Astrocyte (in vitro differentiated cells and primary cell): ENCODE measurements at regions not wholly inside any gene's neighbourhood (a gene's known extent, or its start where the extent isn't known, plus 50 kb on each side); places are given as distances from the start of the nearest gene placed in this dataset.

ENCODE experiments used
- DNase-seq: peaks from one replicate; pipeline ENCODE4 v3.0.0-alpha.2; 2010; ENCODE audit warnings: low read depth
- FAIRE-seq: peaks from 2 replicates; lab custom pipeline; 2011; peaks lifted over from hg19 to GRCh38; lab: Jason Lieb, UNC
- H2AFZ ChIP-seq: 2 replicates; pipeline ENCODE4 v1.6.0; 2012; ENCODE audit warnings: low read depth, low read length, inconsistent platforms
- H3K27ac ChIP-seq: 2 replicates; pipeline ENCODE4 v1.5.1; 2011; ENCODE audit warnings: low read depth, low read length, inconsistent platforms
- H3K27me3 ChIP-seq: 2 replicates; pipeline ENCODE4 v1.6.0; 2011; ENCODE audit warnings: low read length, inconsistent platforms; ENCODE audit not compliant: insufficient read depth
- H3K36me3 ChIP-seq: 2 replicates; pipeline ENCODE4 v1.5.1; 2011; ENCODE audit warnings: low read length, inconsistent platforms; ENCODE audit not compliant: insufficient read depth
- H3K4me1 ChIP-seq: 2 replicates; pipeline ENCODE4 v1.5.1; 2011; ENCODE audit warnings: low read length, inconsistent platforms; ENCODE audit not compliant: insufficient read depth
- H3K4me2 ChIP-seq: 2 replicates; pipeline ENCODE4 v1.6.0; 2012; ENCODE audit warnings: low read length, inconsistent platforms
- H3K4me3 ChIP-seq: 2 replicates; pipeline ENCODE4 v1.5.1; 2011; ENCODE audit warnings: low read depth, mild to moderate bottlenecking, low read length, inconsistent platforms; ENCODE audit not compliant: insufficient read depth
- H3K79me2 ChIP-seq: 2 replicates; pipeline ENCODE4 v1.6.0; 2012; ENCODE audit warnings: mild to moderate bottlenecking, low read length, inconsistent platforms; ENCODE audit not compliant: insufficient read depth
- H3K9ac ChIP-seq: 2 replicates; pipeline ENCODE4 v1.6.0; 2012; ENCODE audit warnings: mild to moderate bottlenecking, low read length, inconsistent platforms
- H3K9me3 ChIP-seq: 2 replicates; pipeline ENCODE4 v1.5.1; 2012; ENCODE audit warnings: low read depth, mild to moderate bottlenecking, low read length, inconsistent platforms; ENCODE audit not compliant: insufficient read depth
- H4K20me1 ChIP-seq: 2 replicates; pipeline ENCODE4 v1.6.0; 2012; ENCODE audit warnings: low read length, inconsistent platforms; ENCODE audit not compliant: insufficient read depth
- H3K27ac Mint-ChIP-seq: one replicate; pipeline ENCODE4 v1.8.0; 2021; ENCODE audit warnings: mild to moderate bottlenecking, mixed read lengths; ENCODE audit not compliant: unreplicated experiment
- H3K27me3 Mint-ChIP-seq: one replicate; pipeline ENCODE4 v1.8.0; 2021; ENCODE audit warnings: low read depth, mixed read lengths; ENCODE audit not compliant: unreplicated experiment
- H3K36me3 Mint-ChIP-seq: one replicate; pipeline ENCODE4 v1.8.0; 2021; ENCODE audit warnings: low read depth, mixed read lengths; ENCODE audit not compliant: unreplicated experiment
- H3K4me1 Mint-ChIP-seq: one replicate; pipeline ENCODE4 v1.8.0; 2021; ENCODE audit warnings: low read depth, mixed read lengths; ENCODE audit not compliant: unreplicated experiment
- H3K4me3 Mint-ChIP-seq: one replicate; pipeline ENCODE4 v1.8.0; 2021; ENCODE audit warnings: mild to moderate bottlenecking, moderate library complexity, mixed read lengths; ENCODE audit not compliant: unreplicated experiment
- H3K9me3 Mint-ChIP-seq: one replicate; pipeline ENCODE4 v1.8.0; 2021; ENCODE audit warnings: mild to moderate bottlenecking, mixed read lengths; ENCODE audit not compliant: unreplicated experiment
- EZH2 ChIP-seq: IDR thresholded peaks from 2 replicates; pipeline ENCODE4 v1.6.1; 2012; ENCODE audit warnings: mild to moderate bottlenecking, low read length, inconsistent platforms; ENCODE audit not compliant: insufficient read depth
- TF ChIP-seq, protein P1 (sequence below): IDR thresholded peaks from 2 replicates; pipeline ENCODE4 v1.5.1; 2011; ENCODE audit warnings: low read depth, mild to moderate bottlenecking, inconsistent platforms, low read length, moderate library complexity; ENCODE audit not compliant: insufficient read depth

DNA sequence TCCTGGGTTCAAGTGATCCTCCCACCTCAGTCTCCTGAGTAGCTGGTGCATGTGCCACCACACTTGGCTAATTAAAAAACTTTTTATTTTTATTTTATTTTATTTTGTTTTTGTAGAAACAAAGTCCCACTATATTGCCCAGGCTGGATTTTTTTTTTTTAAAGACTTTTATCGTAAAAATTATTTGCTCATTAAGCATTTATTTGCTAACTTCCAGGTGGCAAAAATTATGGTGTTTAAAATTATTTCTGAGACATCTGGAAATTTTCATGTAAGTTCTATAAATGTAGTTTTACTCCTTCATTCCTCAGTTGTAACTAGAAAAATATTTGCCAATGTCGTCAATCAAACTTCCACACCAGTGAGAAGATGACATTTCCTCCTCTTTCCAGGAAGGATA lies 233.3 kb upstream of the DACH1 start:
- Mint-ChIP-seq H3K9me3 (no peaks in the 10 kb centered on the region), H3K4me1 (peaks cover 2% of the 10 kb centered on the region), H3K36me3 (no peaks in the 10 kb centered on the region), H3K4me3 (no peak overlapping the region), H3K27me3 (no peaks in the 10 kb centered on the region), H3K27ac (no peak overlapping the region)
- Histone ChIP-seq H3K36me3 (no peaks in the 10 kb centered on the region), H3K4me2 (no peak overlapping the region), H3K27ac (no peak overlapping the region), H3K9ac (no peak overlapping the region), H3K27me3 (no peaks in the 10 kb centered on the region), H2AFZ (no peak overlapping the region), H3K79me2 (no peaks in the 10 kb centered on the region), H3K4me1 (no peaks in the 10 kb centered on the region), H3K4me3 (no peak overlapping the region), H4K20me1 (no peaks in the 10 kb centered on the region), H3K9me3 (no peaks in the 10 kb centered on the region)
- no peak for FAIRE-seq
- DNase-seq: no peak
- TF ChIP-seq, protein P1, sequence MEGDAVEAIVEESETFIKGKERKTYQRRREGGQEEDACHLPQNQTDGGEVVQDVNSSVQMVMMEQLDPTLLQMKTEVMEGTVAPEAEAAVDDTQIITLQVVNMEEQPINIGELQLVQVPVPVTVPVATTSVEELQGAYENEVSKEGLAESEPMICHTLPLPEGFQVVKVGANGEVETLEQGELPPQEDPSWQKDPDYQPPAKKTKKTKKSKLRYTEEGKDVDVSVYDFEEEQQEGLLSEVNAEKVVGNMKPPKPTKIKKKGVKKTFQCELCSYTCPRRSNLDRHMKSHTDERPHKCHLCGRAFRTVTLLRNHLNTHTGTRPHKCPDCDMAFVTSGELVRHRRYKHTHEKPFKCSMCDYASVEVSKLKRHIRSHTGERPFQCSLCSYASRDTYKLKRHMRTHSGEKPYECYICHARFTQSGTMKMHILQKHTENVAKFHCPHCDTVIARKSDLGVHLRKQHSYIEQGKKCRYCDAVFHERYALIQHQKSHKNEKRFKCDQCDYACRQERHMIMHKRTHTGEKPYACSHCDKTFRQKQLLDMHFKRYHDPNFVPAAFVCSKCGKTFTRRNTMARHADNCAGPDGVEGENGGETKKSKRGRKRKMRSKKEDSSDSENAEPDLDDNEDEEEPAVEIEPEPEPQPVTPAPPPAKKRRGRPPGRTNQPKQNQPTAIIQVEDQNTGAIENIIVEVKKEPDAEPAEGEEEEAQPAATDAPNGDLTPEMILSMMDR: no peak
- no peak for TF ChIP-seq EZH2

DNA sequence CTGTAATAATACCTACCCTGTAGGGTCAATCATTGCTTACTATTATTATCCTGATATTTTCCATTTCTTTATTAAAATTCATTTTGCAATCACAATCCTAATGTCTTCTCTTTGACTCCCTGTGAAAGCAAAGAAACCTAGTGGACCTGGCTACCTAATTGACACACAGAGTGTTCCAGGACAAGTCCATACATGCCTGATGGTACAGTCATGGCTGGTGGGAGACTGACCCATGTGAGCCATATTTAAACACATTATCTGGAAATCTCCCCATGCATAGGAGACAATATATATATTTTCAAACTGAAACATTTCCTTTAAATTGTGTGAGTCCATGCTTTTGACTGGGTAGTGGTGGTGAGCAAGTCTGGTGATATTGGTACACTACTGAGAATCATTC lies 230.6 kb upstream of the DACH1 start:
- Mint-ChIP-seq H3K36me3 (no peaks in the 10 kb centered on the region), H3K9me3 (no peaks in the 10 kb centered on the region), H3K27ac (peak overlapping the region; percentile 42), H3K4me1 (peaks cover 2% of the 10 kb centered on the region), H3K27me3 (no peaks in the 10 kb centered on the region), H3K4me3 (no peak overlapping the region)
- Histone ChIP-seq H3K27ac (no peak overlapping the region), H4K20me1 (no peaks in the 10 kb centered on the region), H3K4me2 (no peak overlapping the region), H3K79me2 (no peaks in the 10 kb centered on the region), H3K4me3 (no peak overlapping the region), H3K9ac (no peak overlapping the region), H2AFZ (peak overlapping the region; percentile 50), H3K27me3 (no peaks in the 10 kb centered on the region), H3K36me3 (no peaks in the 10 kb centered on the region), H3K9me3 (no peaks in the 10 kb centered on the region), H3K4me1 (no peaks in the 10 kb centered on the region)
- FAIRE-seq (no peak), DNase-seq (no peak)
- TF ChIP-seq, protein P1: no peak
- no peak for TF ChIP-seq EZH2

DNA sequence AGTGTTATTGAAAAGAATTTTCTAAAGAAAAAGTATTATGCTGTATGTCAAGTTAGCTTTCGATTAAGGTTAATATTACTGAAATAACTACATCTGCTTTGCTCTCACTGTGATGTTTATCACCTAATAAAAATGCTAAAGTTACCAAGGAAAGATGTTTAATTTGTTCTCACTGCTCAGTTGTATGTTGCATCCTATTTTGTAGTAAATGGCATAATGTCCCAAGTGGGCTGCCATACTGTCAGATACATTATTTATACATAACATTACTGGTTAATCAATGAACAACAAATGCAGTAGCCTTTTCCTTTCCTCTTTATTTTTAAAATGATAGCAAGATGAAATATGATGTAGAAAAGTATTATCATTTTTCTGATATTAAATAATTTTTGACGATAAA lies 226.3 kb upstream of the DACH1 start:
- H3K4me3 ChIP-seq: no peak overlapping the region
- no peak overlapping the region for H3K9ac ChIP-seq
- FAIRE-seq (no peak), DNase-seq (no peak)
- no peak overlapping the region for H3K27ac ChIP-seq
- H3K4me2 ChIP-seq: no peak overlapping the region
- no peaks in the 10 kb centered on the region for H3K36me3 Mint-ChIP-seq
- H3K79me2 ChIP-seq: no peaks in the 10 kb centered on the region
- H3K4me3 Mint-ChIP-seq: no peak overlapping the region
- H2AFZ ChIP-seq: no peak overlapping the region
- H3K4me1 Mint-ChIP-seq: peaks cover 2% of the 10 kb centered on the region
- TF ChIP-seq EZH2: no peak
- TF ChIP-seq, protein P1: no peak
- no peaks in the 10 kb centered on the region for H4K20me1 ChIP-seq
- H3K27me3 Mint-ChIP-seq: peaks cover 5% of the 10 kb centered on the region
- no peaks in the 10 kb centered on the region for H3K27me3 ChIP-seq
- H3K27ac Mint-ChIP-seq: no peak overlapping the region
- no peaks in the 10 kb centered on the region for H3K9me3 Mint-ChIP-seq
- no peaks in the 10 kb centered on the region for H3K4me1 ChIP-seq
- H3K9me3 ChIP-seq: no peaks in the 10 kb centered on the region
- no peaks in the 10 kb centered on the region for H3K36me3 ChIP-seq
